ENCODE measurements at regions not wholly inside any gene's neighbourhood (a gene's known extent, or its start where the extent isn't known, plus 50 kb on each side); places are given as distances from the start of the nearest gene placed in this dataset.

GRCh38 chr21:28834335-28835238, 158.1 kb downstream of the LTN1 start:
- no peak overlapping the region for H3K4me2 ChIP-seq (ENCODE audit: low read depth, low read length, poor library complexity, severe bottlenecking)
- H3K27ac ChIP-seq (ENCODE audit: low read depth, low read length) = no peak overlapping the region
- no peak overlapping the region for H3K9ac ChIP-seq (ENCODE audit: low read length)
- no peaks in the 10 kb centered on the region for H3K79me2 ChIP-seq (ENCODE audit: insufficient read depth, low read length)
- no peaks in the 10 kb centered on the region for H3K27me3 ChIP-seq (ENCODE audit: low read length)
- no peaks in the 10 kb centered on the region for H4K20me1 ChIP-seq (ENCODE audit: low read depth, low read length)
- H3K9me3 ChIP-seq (ENCODE audit: insufficient read depth, low read length) = no peaks in the 10 kb centered on the region
- no peak overlapping the region for H2AFZ ChIP-seq (ENCODE audit: low read depth, low read length, severe bottlenecking)
- H3K4me3 ChIP-seq (ENCODE audit: insufficient read depth, low read length, poor library complexity, severe bottlenecking) = no peak overlapping the region
- no peaks in the 10 kb centered on the region for H3K9me2 ChIP-seq (replicated peaks; ENCODE audit: insufficient read depth, low read length)
- H3K36me3 ChIP-seq (ENCODE audit: low read length) = no peaks in the 10 kb centered on the region
- TF ChIP-seq EZH2phosphoT487 (conservative IDR thresholded peaks at IDR 0.05; ENCODE audit: low read length) (no peak), CTCF (IDR thresholded peaks at IDR 0.05; ENCODE audit: insufficient read depth, low read length, poor library complexity, severe bottlenecking) (no peak)
- no peaks in the 10 kb centered on the region for H3F3A ChIP-seq (ENCODE audit: insufficient read depth)

DNA sequence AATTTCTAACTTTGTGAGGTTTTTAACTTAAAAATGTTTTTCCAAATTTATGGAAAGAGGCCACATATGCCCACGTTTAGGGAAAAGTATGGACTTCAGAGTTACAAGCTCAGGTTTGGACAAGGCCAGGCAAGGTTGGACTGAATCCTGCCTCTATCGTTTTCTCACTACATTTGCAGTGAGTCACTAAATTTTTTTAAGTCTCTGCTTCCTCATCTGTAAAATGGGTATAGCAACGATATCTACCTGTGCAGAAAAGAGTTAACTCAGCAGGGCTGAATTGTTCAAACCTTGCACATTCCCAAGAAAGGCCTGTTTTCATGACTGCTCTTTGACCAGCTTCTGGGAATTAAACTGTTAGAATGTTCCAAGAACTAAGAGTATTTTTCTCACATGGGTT, 159.1 kb downstream of the LTN1 start:
- no peaks in the 10 kb centered on the region for H3K9me2 ChIP-seq (replicated peaks; ENCODE audit: insufficient read depth, low read length)

DNA sequence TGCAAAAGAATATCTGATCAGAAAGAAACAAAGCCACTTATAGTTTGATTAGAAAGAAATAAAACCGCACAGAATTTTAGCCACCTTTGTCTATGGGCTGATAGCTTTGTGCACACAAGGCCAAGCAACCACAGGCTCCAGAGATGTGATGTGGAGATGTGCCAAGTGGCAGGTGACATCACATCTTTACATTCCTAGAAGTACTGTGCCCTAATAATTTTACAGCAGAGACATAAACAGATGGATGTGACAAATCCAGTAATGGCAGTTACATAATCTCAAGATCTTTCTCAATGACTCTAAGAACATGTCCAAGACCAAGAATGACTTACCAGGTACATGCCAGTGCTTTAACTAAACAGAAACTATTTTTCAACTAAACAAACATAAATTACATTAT, 159.5 kb downstream of the LTN1 start:
- TF ChIP-seq CTCF (IDR thresholded peaks at IDR 0.05; ENCODE audit: insufficient read depth, low read length, poor library complexity, severe bottlenecking) = no peak
- TF ChIP-seq EZH2phosphoT487 (conservative IDR thresholded peaks at IDR 0.05; ENCODE audit: low read length) = no peak
- Histone ChIP-seq H3F3A (ENCODE audit: insufficient read depth) (no peaks in the 10 kb centered on the region), H3K9me2 (replicated peaks; ENCODE audit: insufficient read depth, low read length) (no peaks in the 10 kb centered on the region), H3K9me3 (ENCODE audit: insufficient read depth, low read length) (no peaks in the 10 kb centered on the region), H3K9ac (ENCODE audit: low read length) (no peak overlapping the region), H3K36me3 (ENCODE audit: low read length) (no peaks in the 10 kb centered on the region), H2AFZ (ENCODE audit: low read depth, low read length, severe bottlenecking) (no peak overlapping the region), H3K79me2 (ENCODE audit: insufficient read depth, low read length) (no peaks in the 10 kb centered on the region), H4K20me1 (ENCODE audit: low read depth, low read length) (no peaks in the 10 kb centered on the region), H3K27me3 (ENCODE audit: low read length) (no peaks in the 10 kb centered on the region), H3K27ac (ENCODE audit: low read depth, low read length) (no peak overlapping the region), H3K4me3 (ENCODE audit: insufficient read depth, low read length, poor library complexity, severe bottlenecking) (no peak overlapping the region), H3K4me2 (ENCODE audit: low read depth, low read length, poor library complexity, severe bottlenecking) (no peak overlapping the region)

More for the DNA sequence above, 159.1 kb downstream of the LTN1 start:
- Histone ChIP-seq H3K4me2 (ENCODE audit: low read depth, low read length, poor library complexity, severe bottlenecking) (no peak overlapping the region), H3K79me2 (ENCODE audit: insufficient read depth, low read length) (no peaks in the 10 kb centered on the region), H3K36me3 (ENCODE audit: low read length) (no peaks in the 10 kb centered on the region), H3K9ac (ENCODE audit: low read length) (no peak overlapping the region), H3K4me3 (ENCODE audit: insufficient read depth, low read length, poor library complexity, severe bottlenecking) (no peak overlapping the region), H3K9me3 (ENCODE audit: insufficient read depth, low read length) (no peaks in the 10 kb centered on the region), H4K20me1 (ENCODE audit: low read depth, low read length) (no peaks in the 10 kb centered on the region), H3F3A (ENCODE audit: insufficient read depth) (no peaks in the 10 kb centered on the region), H2AFZ (ENCODE audit: low read depth, low read length, severe bottlenecking) (no peak overlapping the region), H3K27ac (ENCODE audit: low read depth, low read length) (no peak overlapping the region), H3K27me3 (ENCODE audit: low read length) (no peaks in the 10 kb centered on the region)
- TF ChIP-seq EZH2phosphoT487 (conservative IDR thresholded peaks at IDR 0.05; ENCODE audit: low read length) (no peak), CTCF (IDR thresholded peaks at IDR 0.05; ENCODE audit: insufficient read depth, low read length, poor library complexity, severe bottlenecking) (no peak)
